Spleen (tissue), 11 donors: ENCODE measurements at regions not wholly inside any gene's neighbourhood (a gene's known extent, or its start where the extent isn't known, plus 50 kb on each side); places are given as distances from the start of the nearest gene placed in this dataset.
A peak's percentile ranks its signal among the peaks of the same experiment; 100 is the strongest.
"Not testable (repeated sequence)": the region's sequence is repeated elsewhere in the genome, so short reads cannot be mapped to it uniquely, and the experiment has no call there.

Experiments used
- DNase-seq: peaks from one replicate; pipeline ENCODE4 v3.0.0-alpha.2; 2020
- H3K27ac ChIP-seq, 8 donors: fragments of 200-600 bp; sonication (generic) in 7 of 8; 1 replicate in 4 of 8; 2 replicates in 4 of 8; pipeline versions ENCODE4 v1.5.0 to v1.8.0; 2016 to 2021; ENCODE audit warnings: inconsistent platforms in 4 of 8, mild to moderate bottlenecking in 4 of 8, moderate library complexity in 1 of 8
- H3K27me3 ChIP-seq, 7 donors: fragments of 200-600 bp; sonication (generic) in 6 of 7; replicated peaks in 1 of 7; 1 replicate in 4 of 7; 2 replicates in 3 of 7; pipeline versions ENCODE4 v1.5.0 to v1.8.0; 2016 to 2021; ENCODE audit warnings: inconsistent platforms in 3 of 7, mild to moderate bottlenecking in 1 of 7
- H3K36me3 ChIP-seq, 6 donors: fragments of 200-600 bp; sonication (generic) in 5 of 6; 1 replicate in 4 of 6; 2 replicates in 2 of 6; pipeline versions ENCODE4 v1.5.0 to v1.8.0; 2016 to 2021; ENCODE audit warnings: inconsistent platforms in 2 of 6
- H3K4me1 ChIP-seq, 6 donors: fragments of 200-600 bp; sonication (generic) in 5 of 6; 1 replicate in 3 of 6; 2 replicates in 3 of 6; pipeline versions ENCODE4 v1.5.0 to v1.8.0; 2016 to 2021; ENCODE audit warnings: inconsistent platforms in 3 of 6
- H3K4me3 ChIP-seq, 8 donors: fragments of 200-600 bp; sonication (generic) in 7 of 8; 1 replicate in 4 of 8; 2 replicates in 4 of 8; pipeline versions ENCODE4 v1.5.0 to v1.8.0; 2016 to 2021; ENCODE audit warnings: inconsistent platforms in 4 of 8, mild to moderate bottlenecking in 4 of 8, moderate library complexity in 2 of 8
- H3K9me3 ChIP-seq, 8 donors: fragments of 200-600 bp; sonication (generic) in 7 of 8; 1 replicate in 4 of 8; 2 replicates in 4 of 8; pipeline versions ENCODE4 v1.5.0 to v1.8.0; 2016 to 2021; ENCODE audit warnings: inconsistent platforms in 4 of 8
- CTCF ChIP-seq, 11 experiments: fragments of 200-600 bp in 7 of 11; fragments of 450-650 bp in 4 of 11; sonication (generic) in 4 of 11; IDR thresholded peaks in 8 of 11; conservative IDR thresholded peaks in 3 of 11; 1 replicate in 7 of 11; 2 replicates in 4 of 11; pipeline versions ENCODE4 v1.4.0 to v1.8.0; 2016 to 2021; ENCODE audit warnings: antibody characterized with exemption in 11 of 11, inconsistent platforms in 4 of 11, mild to moderate bottlenecking in 1 of 11
- POLR2A ChIP-seq, 3 donors: fragments of 450-650 bp; IDR thresholded peaks; one replicate each; pipeline ENCODE4 v1.5.1; 2017; ENCODE audit warnings: antibody characterized with exemption in 3 of 3, mild to moderate bottlenecking in 1 of 3
- POLR2AphosphoS5 ChIP-seq, 3 donors: sonication (generic); formaldehyde crosslinking; IDR thresholded peaks; one replicate each; pipeline ENCODE4 v1.5.1; 2017; ENCODE audit warnings: antibody characterized with exemption in 3 of 3
- WGBS, 5 donors: extraction: QIAGEN DNeasy Blood & Tissue Kit in 3 of 5; methylation state at CpG; one replicate each; pipeline versions ENCODE4 v1.1.5 to v1.1.7; 2013 to 2018; 5-methylcytosine and 5-hydroxymethylcytosine counted together
- intact Hi-C: fragments of 100-400 bp; cut with DNase I; formaldehyde crosslinking; loops from one replicate; pipeline ENCODE4 v1.15.0; 2023; ENCODE audit warnings: low total_unique reads
- donor health status: healthy with polysubstance abuse.
- donor health status: DM: no; HTN: no; CAD: no; lungs with moderate emphysema.
- donor health status: DM: no; HTN: no; CAD: no.
- donor health status: Bipolar disorder and iron deficiency.
- donor health status: healthy.
- donor health status: DM: no; HTN: no; CAD: no.
- donor health status: DM: yes; HTN: yes; CAD: no.

GRCh38 chr14:104230946-104231345 is 92.6 kb downstream of the KIF26A start:
- intact Hi-C loops, result no loop called here
- H3K4me1 ChIP-seq, result peaks cover 0 to 21% (median 0%) of the 10 kb centered on the region in 6 donors
- peaks cover 3 to 50% (median 40%) of the 10 kb centered on the region in 8 donors for H3K9me3 ChIP-seq
- WGBS, 5 donors, result 65 to 94% (median 84%) methylated on average over 2 to 4 of the region's 4 CpGs
- DNase-seq, result peak; percentile 20
- no peaks in the 10 kb centered on the region for H3K36me3 ChIP-seq
- H3K4me3 ChIP-seq, result no peak overlapping the region
- no peak overlapping the region for H3K27ac ChIP-seq
- TF ChIP-seq POLR2AphosphoS5 (IDR thresholded peaks at IDR 0.05), result no peak
- TF ChIP-seq CTCF (IDR thresholded peaks at IDR 0.05 in 8 of 11, conservative IDR thresholded peaks at IDR 0.05 in 3 of 11), result no peak
- no peak for TF ChIP-seq POLR2A (IDR thresholded peaks at IDR 0.05)
- peaks cover 0 to 3% (median 0%) of the 10 kb centered on the region in 7 donors for H3K27me3 ChIP-seq

GRCh38 chr14:104232070-104232484 is 93.7 kb downstream of the KIF26A start:
- H3K27me3 ChIP-seq, result no peaks in the 10 kb centered on the region
- H3K27ac ChIP-seq, result no peak overlapping the region
- peaks cover 0 to 12% (median 0%) of the 10 kb centered on the region in 6 donors for H3K4me1 ChIP-seq
- 54 to 73% (median 71%) methylated on average over 4 of the region's 4 CpGs for WGBS, 5 donors
- no peaks in the 10 kb centered on the region for H3K36me3 ChIP-seq
- no peak overlapping the region for H3K4me3 ChIP-seq
- intact Hi-C loops, result no loop called here
- TF ChIP-seq POLR2AphosphoS5 (IDR thresholded peaks at IDR 0.05) (no peak), POLR2A (IDR thresholded peaks at IDR 0.05) (no peak), CTCF (IDR thresholded peaks at IDR 0.05 in 8 of 11, conservative IDR thresholded peaks at IDR 0.05 in 3 of 11) (no peak)
- H3K9me3 ChIP-seq, result peaks cover 3 to 56% (median 46%) of the 10 kb centered on the region in 8 donors
- no peak for DNase-seq

- H3K36me3 ChIP-seq, H3K4me1 ChIP-seq, intact Hi-C loops, H3K27ac ChIP-seq, H3K4me3 ChIP-seq: not testable (repeated sequence)
- WGBS, 5 donors, result 74 to 90% (median 83%) methylated on average over 3 of the region's 3 CpGs
- peaks cover 0 to 19% (median 0%) of the 10 kb centered on the region in 7 donors for H3K27me3 ChIP-seq
- DNase-seq, result peak; percentile 28
- H3K9me3 ChIP-seq, result peaks cover 3 to 59% (median 48%) of the 10 kb centered on the region in 8 donors
Observed at GRCh38 chr14:104234007-104234786, 95.8 kb downstream of the KIF26A start.

GRCh38 chr14:104235686-104236085 is 97.3 kb downstream of the KIF26A start:
- Histone ChIP-seq H3K4me3 (no peak overlapping the region), H3K27me3 (peaks cover 0 to 30% (median 0%) of the 10 kb centered on the region in 7 donors), H3K27ac (no peak overlapping the region), H3K9me3 (peaks cover 3 to 59% (median 48%) of the 10 kb centered on the region in 8 donors), H3K4me1 (no peaks in the 10 kb centered on the region), H3K36me3 (no peaks in the 10 kb centered on the region)
- intact Hi-C loops, result no loop called here
- DNase-seq, result peak; percentile 15
- no peak for TF ChIP-seq CTCF (IDR thresholded peaks at IDR 0.05 in 8 of 11, conservative IDR thresholded peaks at IDR 0.05 in 3 of 11)
- TF ChIP-seq POLR2AphosphoS5 (IDR thresholded peaks at IDR 0.05), result no peak
- TF ChIP-seq POLR2A (IDR thresholded peaks at IDR 0.05), result no peak
- 56 to 73% (median 67%) methylated on average over 2 of the region's 2 CpGs for WGBS, 5 donors
